ENCODE measurements at regions not wholly inside any gene's neighbourhood (a gene's known extent, or its start where the extent isn't known, plus 50 kb on each side); places are given as distances from the start of the nearest gene placed in this dataset.
A peak's percentile ranks its signal among the peaks of the same experiment; 100 is the strongest.

GRCh38 chr12:67434671-67435370 lies 165.7 kb downstream of the CAND1 start:
- DNase-seq: no peak
- H3K27me3 Mint-ChIP-seq: peaks cover 2% of the 10 kb centered on the region
- H3K27ac Mint-ChIP-seq: no peak overlapping the region
- H3K4me1 Mint-ChIP-seq: peaks cover 3% of the 10 kb centered on the region
- no peak overlapping the region for H3K4me3 Mint-ChIP-seq
- H3K36me3 Mint-ChIP-seq: no peaks in the 10 kb centered on the region
- CTCF ChIA-PET: interaction anchor here (0.9 to 1.0 kb wide), 2 partner anchors 16 to 506 kb away, joined by 3 read pairs; no protein-coding TSS in a partner anchor
- H3K9me3 Mint-ChIP-seq: peaks cover 3% of the 10 kb centered on the region

DNA sequence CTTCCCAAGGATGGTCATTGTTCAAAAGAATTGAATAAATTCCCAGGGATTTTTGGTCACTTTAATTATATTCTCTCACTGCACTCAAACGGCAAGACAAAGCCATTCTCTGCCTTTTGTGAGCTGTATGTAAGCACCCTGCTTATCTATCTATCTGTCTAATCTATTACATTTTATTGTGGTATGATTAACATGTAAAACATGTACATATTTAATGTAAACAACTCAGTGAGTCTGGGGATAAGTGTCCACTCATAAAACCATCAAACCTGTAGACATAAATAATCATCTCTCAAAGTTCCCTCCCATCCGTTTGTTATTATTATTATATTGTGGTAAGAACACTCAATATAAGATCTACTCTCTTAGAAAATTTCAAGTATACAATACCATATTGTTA lies 167.1 kb downstream of the CAND1 start:
- H3K27ac Mint-ChIP-seq: no peak overlapping the region
- H3K27me3 Mint-ChIP-seq: peaks cover 4% of the 10 kb centered on the region
- peaks cover 3% of the 10 kb centered on the region for H3K9me3 Mint-ChIP-seq
- H3K4me1 Mint-ChIP-seq: peaks cover 5% of the 10 kb centered on the region
- no peaks in the 10 kb centered on the region for H3K36me3 Mint-ChIP-seq
- DNase-seq: no peak
- CTCF ChIA-PET: interaction anchor here (0.8 kb wide), 1 partner anchor 78 kb away, joined by 3 read pairs; no protein-coding TSS in a partner anchor
- no peak overlapping the region for H3K4me3 Mint-ChIP-seq

DNA sequence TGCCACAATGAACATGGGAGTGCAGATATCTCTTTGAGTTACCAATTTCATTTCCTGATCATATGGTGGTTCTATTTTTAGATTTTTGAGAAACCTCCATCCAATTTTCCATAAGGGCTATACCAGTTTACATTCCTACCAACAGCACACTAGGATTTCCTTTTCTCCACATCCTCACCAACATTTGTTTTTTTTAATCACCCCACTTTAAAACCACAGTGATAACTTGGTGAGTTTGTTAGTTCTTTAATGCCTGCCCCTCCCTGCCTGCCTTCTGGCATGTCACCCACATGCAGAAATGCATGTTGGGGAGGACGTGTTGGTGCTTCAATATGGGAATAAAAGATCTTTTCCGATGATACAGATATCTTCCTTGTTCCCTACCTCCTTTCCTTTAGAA lies 167.9 kb downstream of the CAND1 start:
- H3K27me3 Mint-ChIP-seq: peaks cover 4% of the 10 kb centered on the region
- no peak overlapping the region for H3K4me3 Mint-ChIP-seq
- peaks cover 13% of the 10 kb centered on the region for H3K4me1 Mint-ChIP-seq
- no peak overlapping the region for H3K27ac Mint-ChIP-seq
- H3K9me3 Mint-ChIP-seq: peaks cover 3% of the 10 kb centered on the region
- CTCF ChIA-PET: interaction anchor here (1.2 kb wide), 1 partner anchor 81 kb away, joined by 4 read pairs; no protein-coding TSS in a partner anchor
- H3K36me3 Mint-ChIP-seq: peaks cover 2% of the 10 kb centered on the region
- no peak for DNase-seq

- Mint-ChIP-seq H3K27me3 (peaks cover 4% of the 10 kb centered on the region), H3K27ac (no peak overlapping the region), H3K9me3 (peaks cover 3% of the 10 kb centered on the region), H3K36me3 (peaks cover 2% of the 10 kb centered on the region), H3K4me1 (peaks cover 19% of the 10 kb centered on the region), H3K4me3 (no peak overlapping the region)
- DNase-seq: no peak
- CTCF ChIA-PET: interaction anchor here (1.8 to 4.0 kb wide), 2 partner anchors 84 to 503 kb away, joined by 8 to 21 read pairs; no protein-coding TSS in a partner anchor
Observed at GRCh38 chr12:67439611-67440010, 170.5 kb downstream of the CAND1 start.

DNA sequence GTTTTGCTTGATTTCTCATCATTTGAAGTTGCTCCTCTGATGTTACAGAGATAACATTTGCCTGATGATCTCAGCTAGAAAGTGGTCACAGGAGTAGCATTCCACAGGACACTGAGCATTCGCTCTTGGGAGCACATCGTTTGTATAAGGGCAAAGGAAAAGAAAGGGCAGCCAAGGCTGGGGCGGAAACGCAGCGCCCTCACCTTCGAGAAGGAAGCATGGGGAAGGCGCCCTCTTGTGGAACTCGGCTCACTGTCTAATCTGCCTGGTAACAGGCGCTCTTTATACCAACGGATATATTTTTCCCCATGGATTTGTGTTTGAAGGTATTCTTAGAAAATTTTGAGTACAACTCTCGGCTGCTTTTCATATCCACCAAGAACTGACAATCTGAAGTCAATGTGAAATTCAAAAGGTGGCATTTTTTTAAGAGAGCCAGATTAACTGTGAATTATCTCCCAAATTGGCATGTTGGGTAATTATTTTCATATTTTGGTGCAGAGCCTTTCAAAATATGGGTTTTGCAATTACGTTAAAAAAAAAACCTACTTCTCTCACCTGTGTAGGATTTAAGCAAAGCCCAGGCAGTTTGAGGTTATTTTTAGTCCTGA lies 172.7 kb downstream of the CAND1 start:
- peaks cover 4% of the 10 kb centered on the region for H3K27me3 Mint-ChIP-seq
- CTCF ChIA-PET: interaction anchor here (0.7 to 4.0 kb wide), 5 partner anchors 10 to 510 kb away, joined by 3 to 21 read pairs (median 4); no protein-coding TSS in a partner anchor
- DNase-seq: peak; percentile 90
- H3K27ac Mint-ChIP-seq: peak overlapping the region; percentile 39
- peaks cover 19% of the 10 kb centered on the region for H3K4me1 Mint-ChIP-seq
- H3K36me3 Mint-ChIP-seq: peaks cover 2% of the 10 kb centered on the region
- peaks cover 3% of the 10 kb centered on the region for H3K9me3 Mint-ChIP-seq
- H3K4me3 Mint-ChIP-seq: no peak overlapping the region

DNA sequence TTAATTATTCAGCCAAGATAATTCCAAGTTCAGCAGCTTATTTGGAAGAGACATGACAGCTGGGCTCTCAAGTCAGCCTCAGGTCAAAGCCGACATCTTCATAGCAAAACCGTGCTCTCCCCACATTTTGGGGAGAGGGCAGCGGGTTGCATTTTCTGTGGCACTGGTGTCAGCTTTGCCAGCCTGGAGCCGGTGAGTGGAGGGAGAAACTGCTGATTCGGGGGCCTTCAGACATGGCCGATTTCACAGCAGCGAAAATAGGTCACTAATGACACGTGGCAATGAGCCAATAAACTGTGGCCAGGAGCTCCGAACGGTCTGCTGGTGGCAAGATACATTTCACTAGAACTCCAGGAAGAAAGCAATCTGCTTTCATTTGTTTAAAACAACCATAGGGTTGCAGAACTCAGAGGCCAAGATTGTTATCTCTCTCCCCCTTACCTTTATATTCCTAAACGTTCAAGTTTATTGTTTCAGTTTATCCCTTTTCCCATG lies 173.2 kb downstream of the CAND1 start:
- CTCF ChIA-PET: interaction anchor here (0.6 to 4.0 kb wide), 5 partner anchors 15 to 509 kb away, joined by 3 to 21 read pairs (median 3); no protein-coding TSS in a partner anchor
- Mint-ChIP-seq H3K4me3 (no peak overlapping the region), H3K9me3 (peaks cover 3% of the 10 kb centered on the region), H3K27ac (no peak overlapping the region), H3K4me1 (peaks cover 16% of the 10 kb centered on the region), H3K36me3 (peaks cover 2% of the 10 kb centered on the region), H3K27me3 (peaks cover 4% of the 10 kb centered on the region)
- no peak for DNase-seq

DNA sequence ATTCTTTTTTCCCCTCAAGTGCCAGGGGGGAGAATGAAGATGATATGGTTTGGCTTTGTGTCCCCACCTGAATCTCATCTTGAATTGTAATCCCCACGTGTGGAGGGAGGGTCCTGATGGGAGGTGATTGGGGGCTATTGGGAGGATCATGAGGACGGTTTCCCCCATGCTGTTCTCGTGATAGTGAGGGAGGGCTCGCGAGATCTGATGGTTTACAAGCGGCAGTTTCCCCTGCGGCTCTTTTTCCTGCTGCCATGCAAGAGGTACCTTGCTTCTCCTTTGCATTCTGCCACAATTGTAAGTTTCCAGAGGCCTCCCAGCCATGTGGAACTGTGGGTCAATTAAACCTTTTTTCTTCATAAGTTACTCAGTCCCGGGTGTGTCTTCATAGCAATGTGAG lies 173.7 kb downstream of the CAND1 start:
- no peak overlapping the region for H3K4me3 Mint-ChIP-seq
- H3K9me3 Mint-ChIP-seq: peaks cover 3% of the 10 kb centered on the region
- H3K27me3 Mint-ChIP-seq: peaks cover 4% of the 10 kb centered on the region
- DNase-seq: no peak
- peaks cover 2% of the 10 kb centered on the region for H3K36me3 Mint-ChIP-seq
- no peak overlapping the region for H3K27ac Mint-ChIP-seq
- peaks cover 16% of the 10 kb centered on the region for H3K4me1 Mint-ChIP-seq
- CTCF ChIA-PET: interaction anchor here (0.6 to 1.0 kb wide), 3 partner anchors 14 to 176 kb away, joined by 3 to 4 read pairs (median 3); no protein-coding TSS in a partner anchor

- Mint-ChIP-seq H3K27ac (no peak overlapping the region), H3K36me3 (peaks cover 4% of the 10 kb centered on the region), H3K4me3 (no peak overlapping the region), H3K27me3 (peaks cover 4% of the 10 kb centered on the region), H3K9me3 (no peaks in the 10 kb centered on the region), H3K4me1 (peaks cover 24% of the 10 kb centered on the region)
- CTCF ChIA-PET: no interaction called here
- DNase-seq: no peak
Observed at GRCh38 chr12:67444542-67444941, 175.4 kb downstream of the CAND1 start.

- no peak overlapping the region for H3K27ac Mint-ChIP-seq
- peaks cover 9% of the 10 kb centered on the region for H3K36me3 Mint-ChIP-seq
- peaks cover 4% of the 10 kb centered on the region for H3K9me3 Mint-ChIP-seq
- DNase-seq: no peak
- CTCF ChIA-PET: no interaction called here
- H3K4me3 Mint-ChIP-seq: no peak overlapping the region
- H3K4me1 Mint-ChIP-seq: peaks cover 35% of the 10 kb centered on the region
- no peaks in the 10 kb centered on the region for H3K27me3 Mint-ChIP-seq
Observed at GRCh38 chr12:67446716-67447115, 177.6 kb downstream of the CAND1 start.

DNA sequence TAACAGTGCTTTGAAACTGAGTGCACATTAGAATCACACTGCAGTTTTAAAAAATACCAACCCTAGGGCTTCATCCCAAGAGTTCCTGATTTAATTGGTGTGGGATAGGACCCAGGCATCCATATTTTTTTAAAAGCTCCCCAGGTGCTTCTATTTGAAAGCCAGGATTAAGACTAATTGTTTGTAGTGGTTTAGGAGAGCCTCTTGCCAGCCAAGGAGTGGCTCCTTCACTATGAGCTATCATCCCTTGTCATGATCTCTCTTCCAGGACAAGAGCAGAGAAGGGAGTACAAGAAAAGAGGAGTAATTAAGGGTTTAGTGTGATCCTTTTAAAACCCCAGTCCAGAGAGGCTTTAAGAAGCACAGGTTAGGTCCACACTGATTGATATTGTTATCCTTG lies 178.0 kb downstream of the CAND1 start:
- H3K36me3 Mint-ChIP-seq: peaks cover 8% of the 10 kb centered on the region
- peaks cover 35% of the 10 kb centered on the region for H3K4me1 Mint-ChIP-seq
- peaks cover 4% of the 10 kb centered on the region for H3K9me3 Mint-ChIP-seq
- H3K4me3 Mint-ChIP-seq: no peak overlapping the region
- no peak overlapping the region for H3K27ac Mint-ChIP-seq
- CTCF ChIA-PET: no interaction called here
- DNase-seq: no peak
- no peaks in the 10 kb centered on the region for H3K27me3 Mint-ChIP-seq

- CTCF ChIA-PET: no interaction called here
- Mint-ChIP-seq H3K27me3 (no peaks in the 10 kb centered on the region), H3K36me3 (peaks cover 8% of the 10 kb centered on the region), H3K27ac (peak overlapping the region; percentile 82), H3K4me3 (no peak overlapping the region), H3K9me3 (peaks cover 4% of the 10 kb centered on the region), H3K4me1 (peaks cover 33% of the 10 kb centered on the region)
- no peak for DNase-seq
Observed at GRCh38 chr12:67449591-67450052, 180.5 kb downstream of the CAND1 start.

DNA sequence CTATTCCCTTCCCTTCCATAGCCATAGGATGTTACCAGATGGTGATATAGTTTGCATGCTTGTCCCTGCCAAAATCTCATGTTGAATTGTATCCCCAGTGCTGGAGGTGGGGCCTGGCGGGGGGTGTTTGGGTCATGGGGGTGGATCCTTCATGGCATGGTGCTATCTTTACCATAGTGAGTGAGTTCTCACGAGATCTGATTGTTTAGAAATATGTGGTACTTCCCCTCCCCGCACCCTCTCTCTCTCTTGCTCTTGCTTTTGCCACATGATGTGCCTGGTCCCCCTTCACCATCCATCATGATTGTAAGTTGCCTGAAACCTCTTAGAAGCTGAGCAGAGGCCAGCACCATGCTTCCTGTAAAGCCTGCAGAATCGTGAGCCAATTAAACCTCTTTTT lies 181.3 kb downstream of the CAND1 start:
- DNase-seq: no peak
- H3K36me3 Mint-ChIP-seq: peaks cover 8% of the 10 kb centered on the region
- H3K4me1 Mint-ChIP-seq: peaks cover 33% of the 10 kb centered on the region
- H3K27ac Mint-ChIP-seq: peak overlapping the region; percentile 82
- CTCF ChIA-PET: no interaction called here
- no peaks in the 10 kb centered on the region for H3K27me3 Mint-ChIP-seq
- H3K9me3 Mint-ChIP-seq: peaks cover 4% of the 10 kb centered on the region
- H3K4me3 Mint-ChIP-seq: no peak overlapping the region

DNA sequence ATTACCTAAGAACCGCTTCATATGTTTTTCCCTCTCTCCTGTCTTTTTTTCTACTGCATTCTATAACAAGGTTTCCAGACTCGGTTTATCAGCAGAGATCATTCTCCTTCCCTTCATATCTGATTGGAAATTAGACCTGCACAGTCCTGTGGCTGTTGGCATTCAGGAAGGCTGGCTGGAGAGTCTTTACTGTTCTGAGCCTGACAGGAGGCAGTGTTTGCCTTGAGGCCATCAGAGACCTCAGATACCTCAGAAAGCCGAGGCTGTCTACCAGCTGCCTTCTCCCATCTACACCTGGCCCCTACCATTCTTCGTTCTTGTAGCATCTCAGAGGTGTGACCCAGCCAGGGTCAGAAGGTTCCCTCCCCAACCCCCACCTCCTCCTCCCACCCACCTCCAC lies 182.0 kb downstream of the CAND1 start:
- H3K36me3 Mint-ChIP-seq: peaks cover 8% of the 10 kb centered on the region
- H3K27ac Mint-ChIP-seq: no peak overlapping the region
- CTCF ChIA-PET: interaction anchor here (1.1 kb wide), 1 partner anchor 10 kb away, joined by 3 read pairs; no protein-coding TSS in a partner anchor
- no peak overlapping the region for H3K4me3 Mint-ChIP-seq
- no peak for DNase-seq
- H3K9me3 Mint-ChIP-seq: peaks cover 4% of the 10 kb centered on the region
- H3K4me1 Mint-ChIP-seq: peaks cover 33% of the 10 kb centered on the region
- H3K27me3 Mint-ChIP-seq: peaks cover 3% of the 10 kb centered on the region

DNA sequence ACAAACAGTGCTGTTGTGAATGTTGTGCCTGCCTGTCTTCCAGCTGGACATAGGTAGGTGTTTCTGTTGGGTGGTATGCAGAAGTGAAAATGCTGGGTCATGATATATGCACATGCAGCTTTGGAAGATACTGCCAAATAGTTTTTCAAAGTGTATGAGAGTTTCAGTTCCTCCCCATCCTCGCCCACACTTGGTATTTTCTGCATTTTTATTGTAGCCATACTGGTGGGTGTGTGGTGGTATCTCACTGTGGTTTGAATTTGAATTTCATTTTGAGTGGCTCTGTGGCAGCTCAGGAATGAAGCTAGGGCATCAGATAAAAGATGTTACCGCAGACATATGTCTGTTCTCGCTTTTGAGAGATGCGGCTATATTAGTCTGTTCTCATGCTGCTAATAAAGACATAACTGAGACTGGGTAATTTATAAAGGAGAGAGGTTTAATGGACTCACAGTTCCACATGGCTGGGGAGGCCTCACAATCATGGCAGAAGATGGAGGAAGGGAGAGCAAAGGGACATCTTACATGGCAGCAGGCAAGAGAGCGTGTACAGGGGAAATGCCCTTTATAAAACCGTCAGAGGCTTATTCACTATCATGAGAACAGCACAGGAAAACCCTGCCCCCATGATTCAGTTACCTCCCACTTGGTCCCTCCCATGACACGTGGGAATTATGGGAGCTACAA lies 183.1 kb downstream of the CAND1 start:
- Mint-ChIP-seq H3K4me1 (peaks cover 33% of the 10 kb centered on the region), H3K4me3 (no peak overlapping the region), H3K27ac (no peak overlapping the region), H3K36me3 (peaks cover 8% of the 10 kb centered on the region), H3K9me3 (peaks cover 4% of the 10 kb centered on the region), H3K27me3 (peaks cover 9% of the 10 kb centered on the region)
- DNase-seq: no peak
- CTCF ChIA-PET: interaction anchor here (1.1 kb wide), 1 partner anchor 11 kb away, joined by 3 read pairs; no protein-coding TSS in a partner anchor
